HT1080 (cell line): ENCODE measurements at regions not wholly inside any gene's neighbourhood (a gene's known extent, or its start where the extent isn't known, plus 50 kb on each side); places are given as distances from the start of the nearest gene placed in this dataset.
"Not testable (repeated sequence)": the region's sequence is repeated elsewhere in the genome, so short reads cannot be mapped to it uniquely, and the experiment has no call there.

Source experiments
- DNase-seq: peaks from one replicate; pipeline ENCODE4 v3.0.0-alpha.2; 2015; ENCODE audit warnings: low read depth

- no peak for DNase-seq
These were observed 220.7 kb downstream of the TACR3 start for GRCh38 chr4:103499094-103499493.

GRCh38 chr4:103498161-103499070 lies 221.4 kb downstream of the TACR3 start:
- DNase-seq: peak; percentile 79

DNA sequence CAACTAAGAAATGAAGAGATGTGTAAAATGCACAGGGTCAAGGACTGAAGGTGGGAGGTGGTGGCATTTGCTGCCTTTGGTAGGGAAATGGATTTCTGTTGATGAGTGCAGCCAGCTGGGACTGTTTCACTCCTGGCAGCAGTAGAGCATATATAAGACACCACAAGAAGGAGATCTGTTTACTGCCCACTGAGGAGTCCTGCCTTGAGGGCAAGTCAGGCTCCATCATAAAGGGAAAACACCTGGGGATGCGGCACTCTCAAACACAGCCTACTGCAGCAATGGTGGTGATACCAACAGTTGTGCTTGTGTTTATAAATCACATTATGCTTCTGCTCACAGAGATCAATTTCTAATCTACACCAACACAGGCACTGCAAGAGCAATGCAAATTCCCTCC lies 222.1 kb downstream of the TACR3 start:
- DNase-seq: no peak

DNA sequence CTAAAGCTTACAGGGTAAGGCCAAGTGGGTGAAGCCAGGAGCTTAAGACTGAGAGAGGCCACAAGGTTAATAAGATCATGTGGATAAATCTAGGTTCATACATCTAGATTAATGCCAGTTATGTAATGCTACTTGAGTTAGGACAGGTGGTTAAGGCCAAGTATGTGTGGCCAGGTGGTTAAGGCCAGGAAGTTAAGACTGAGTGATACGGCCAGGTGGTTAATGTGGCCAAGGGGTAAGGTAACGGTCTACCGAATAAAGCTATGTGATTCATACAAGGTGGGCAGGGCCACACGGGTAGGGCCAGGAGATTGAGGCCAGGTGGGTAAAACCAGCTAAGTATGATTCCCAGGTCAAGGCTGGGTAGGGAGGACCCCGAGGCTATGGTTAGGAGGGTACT lies 223.0 kb downstream of the TACR3 start:
- no peak for DNase-seq

DNA sequence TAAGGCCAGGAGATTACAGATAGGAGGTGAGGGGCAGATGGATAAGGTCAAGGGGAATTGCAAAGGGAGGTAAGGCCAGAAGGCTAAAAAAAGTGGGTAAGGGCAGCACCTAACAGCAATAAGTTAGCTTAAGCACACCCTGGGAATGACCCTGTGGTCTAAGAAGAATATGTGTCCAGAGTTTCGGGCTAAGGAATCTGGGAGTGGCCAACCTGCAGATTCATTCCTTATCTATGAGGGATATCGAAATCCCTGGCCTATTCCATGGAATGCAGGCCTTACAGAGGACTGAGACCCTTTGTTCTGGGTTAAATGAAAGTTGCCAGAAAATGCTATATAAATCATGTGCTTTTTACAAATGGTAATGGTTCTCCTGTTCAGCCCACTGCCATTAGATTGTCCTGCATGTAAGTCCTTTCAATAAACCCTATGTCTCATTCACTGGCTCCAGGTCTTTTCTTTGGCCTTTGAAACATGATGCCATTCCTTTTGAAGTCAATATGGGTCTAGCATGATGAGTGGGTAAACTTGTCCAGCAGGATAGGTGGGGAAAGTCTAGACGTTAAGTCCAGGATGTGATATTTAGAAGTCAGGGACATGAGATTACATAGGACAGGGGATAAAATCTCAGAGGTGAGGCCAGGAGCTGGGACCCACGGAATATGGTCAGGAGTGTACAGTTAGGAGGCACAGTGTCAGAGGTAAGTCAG lies 226.2 kb downstream of the TACR3 start:
- DNase-seq: no peak

DNA sequence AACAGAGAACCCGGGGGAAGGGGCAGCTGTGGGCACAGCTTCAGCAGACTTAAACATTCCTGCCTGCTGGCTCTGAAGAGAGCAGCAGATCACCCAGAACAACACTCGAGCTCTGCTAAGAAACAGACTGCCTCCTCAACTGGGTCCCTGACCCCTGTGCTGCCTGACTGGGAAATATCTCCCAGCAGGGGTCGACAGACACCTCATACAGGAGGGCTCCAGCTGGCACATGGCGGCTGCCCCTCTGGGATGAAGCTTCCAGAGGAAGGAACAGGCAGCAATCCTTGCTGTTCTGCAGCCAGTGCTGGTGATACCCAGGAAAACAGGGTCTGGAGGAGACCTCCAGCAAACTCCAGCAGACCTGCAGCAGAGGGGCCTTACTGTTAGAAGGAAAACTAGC lies 234.5 kb downstream of the TACR3 start:
- not testable (repeated sequence) for DNase-seq

DNA sequence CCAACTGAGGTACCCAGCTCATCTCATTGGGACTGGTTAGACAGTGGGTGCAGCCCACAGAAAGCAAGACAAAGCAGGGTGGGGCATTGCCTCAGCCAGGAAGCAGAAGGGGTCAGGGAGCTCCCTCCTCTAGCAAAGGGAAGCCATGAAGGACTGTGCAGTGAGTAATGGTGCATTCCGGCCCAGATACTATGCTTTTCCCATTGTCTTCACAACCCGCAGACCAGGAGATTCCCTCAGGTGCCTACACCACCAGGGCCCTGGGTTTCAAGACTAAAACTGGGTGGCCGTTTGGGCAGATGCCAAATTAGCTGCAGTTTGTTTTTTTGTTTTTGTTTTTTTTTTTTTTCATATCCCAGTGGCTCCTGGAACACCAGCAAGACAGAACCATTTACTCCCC lies 235.3 kb downstream of the TACR3 start:
- peak; percentile 36 for DNase-seq

- DNase-seq: no peak
These were observed 236.9 kb downstream of the TACR3 start for GRCh38 chr4:103482893-103483292.

GRCh38 chr4:103482471-103482870 lies 237.3 kb downstream of the TACR3 start:
- DNase-seq: no peak

DNA sequence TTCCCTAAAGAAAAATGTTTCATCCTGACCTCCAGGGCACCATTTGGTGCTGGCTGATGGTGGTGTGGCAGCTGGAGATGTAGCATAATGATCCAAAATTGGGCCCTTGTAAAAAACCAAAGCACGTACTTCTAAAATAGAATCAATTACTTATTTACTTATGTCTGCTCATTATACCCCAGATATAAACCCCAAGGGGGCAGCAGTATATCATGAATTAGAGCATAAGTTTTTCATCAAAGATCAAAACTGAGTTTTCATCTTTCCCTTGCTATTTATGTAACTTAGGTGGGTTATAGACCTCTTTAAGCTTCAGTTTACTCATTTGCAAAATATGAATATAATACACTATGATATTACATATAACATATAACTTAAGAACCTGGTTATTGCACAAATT lies 241.1 kb downstream of the TACR3 start:
- no peak for DNase-seq

DNA sequence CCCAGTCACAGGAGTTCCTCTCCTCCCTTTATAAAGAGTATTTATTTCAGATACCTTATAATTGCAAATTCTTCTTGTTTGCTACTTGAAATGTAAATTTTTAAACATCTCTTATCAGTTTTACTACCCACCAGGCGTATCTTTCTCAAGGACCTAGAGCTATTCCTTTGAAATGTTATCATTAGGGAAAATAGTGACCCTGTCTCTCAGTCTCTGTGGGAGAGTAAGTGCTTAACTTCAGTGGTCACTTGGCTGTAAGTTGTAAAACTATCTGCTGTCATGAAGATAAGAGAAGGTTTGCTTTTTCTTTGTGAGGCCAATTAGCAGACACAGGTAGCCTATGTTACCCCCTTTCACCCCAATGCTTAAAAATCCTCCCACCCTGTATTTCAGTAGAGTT lies 241.6 kb downstream of the TACR3 start:
- no peak for DNase-seq

DNA sequence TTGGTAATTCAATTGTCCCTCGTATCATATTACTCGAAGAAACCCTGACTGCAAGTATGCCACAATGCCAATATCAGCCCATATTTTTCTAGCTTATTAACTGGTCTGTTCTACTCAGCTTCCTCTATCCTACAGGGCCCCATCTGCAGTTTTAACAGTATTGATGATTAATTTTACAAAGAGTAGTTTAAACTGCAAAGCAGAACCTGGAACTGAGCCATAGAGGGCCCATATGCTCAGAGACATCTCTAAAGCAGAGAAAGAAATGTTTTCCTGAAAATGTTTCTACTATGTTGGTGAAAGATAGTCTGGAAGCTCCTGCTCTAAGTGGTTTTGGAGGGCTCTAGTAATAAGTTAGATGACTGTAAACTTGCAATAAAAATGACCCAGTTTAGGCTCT lies 259.4 kb upstream of the CENPE start:
- DNase-seq: no peak

DNA sequence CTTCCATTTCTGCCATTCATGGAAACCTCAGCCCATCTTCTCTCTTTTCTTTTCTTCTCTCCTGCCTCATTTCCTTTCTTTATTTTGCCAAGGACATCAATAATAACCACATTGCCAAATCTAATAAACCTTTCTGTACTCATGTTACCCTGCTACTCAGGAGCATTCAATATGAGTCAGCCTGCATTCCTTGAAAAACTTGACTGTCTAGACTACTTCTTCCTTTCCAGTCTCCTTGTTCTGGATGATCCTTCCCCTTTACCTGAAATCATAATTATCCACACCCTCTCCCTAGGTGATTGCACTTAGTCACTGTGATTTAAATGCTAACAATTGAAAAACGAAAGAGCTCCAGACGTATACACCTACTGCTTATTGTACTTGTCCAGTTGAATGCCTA lies 253.2 kb upstream of the CENPE start:
- DNase-seq: peak; percentile 36

GRCh38 chr4:103450693-103451092 lies 252.6 kb upstream of the CENPE start:
- DNase-seq: no peak

DNA sequence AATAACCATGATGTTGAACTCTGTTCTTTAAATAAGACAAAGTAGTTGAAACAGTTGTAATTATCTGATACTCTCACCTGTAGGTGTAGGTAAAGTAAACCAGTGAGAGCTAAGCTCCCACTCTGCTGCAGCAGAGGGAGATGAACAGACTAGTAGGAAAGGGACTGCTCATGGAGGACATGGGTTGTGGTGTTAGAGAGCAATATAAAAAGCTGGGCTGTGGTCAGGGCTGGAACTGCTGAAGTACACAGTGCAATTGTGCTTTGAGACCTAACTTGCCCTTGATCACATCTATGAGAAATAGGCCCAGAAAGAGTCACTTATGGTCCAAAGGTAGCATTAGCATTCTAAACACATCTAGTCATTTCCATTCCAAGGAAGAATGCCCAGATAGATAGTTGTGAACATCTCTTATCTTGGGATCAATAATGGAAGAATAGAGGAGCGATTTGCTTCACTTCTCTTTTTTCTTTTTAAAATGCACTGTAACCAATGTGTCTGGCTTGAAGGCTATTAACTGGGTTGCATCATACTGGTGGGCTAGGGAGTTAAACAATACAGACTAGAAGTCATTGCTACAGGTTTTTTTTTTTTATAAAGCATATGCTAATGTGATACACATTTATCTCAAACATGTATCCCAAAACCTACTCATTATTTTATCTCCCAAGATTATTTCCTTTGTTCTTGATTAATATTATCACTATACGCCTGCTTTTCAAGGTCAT lies 251.3 kb upstream of the CENPE start:
- no peak for DNase-seq

DNA sequence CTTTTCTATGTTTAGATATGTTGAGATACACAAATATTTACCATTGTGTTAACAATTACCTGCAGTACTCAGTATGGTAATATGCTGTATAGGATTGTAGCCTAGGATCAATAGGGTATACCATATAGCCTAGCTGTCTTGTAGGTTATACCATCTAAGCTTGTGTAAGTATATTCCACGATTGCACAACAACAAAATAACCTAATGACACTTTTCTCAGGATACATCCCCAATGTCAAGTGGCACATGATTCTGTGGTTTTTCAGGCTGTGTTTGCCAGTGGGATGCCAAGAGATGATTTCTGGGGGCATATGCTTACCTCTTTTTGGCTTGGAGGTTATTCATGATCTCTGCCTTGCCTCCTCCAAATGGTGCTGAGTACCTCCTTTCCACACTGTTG lies 247.2 kb upstream of the CENPE start:
- no peak for DNase-seq

DNA sequence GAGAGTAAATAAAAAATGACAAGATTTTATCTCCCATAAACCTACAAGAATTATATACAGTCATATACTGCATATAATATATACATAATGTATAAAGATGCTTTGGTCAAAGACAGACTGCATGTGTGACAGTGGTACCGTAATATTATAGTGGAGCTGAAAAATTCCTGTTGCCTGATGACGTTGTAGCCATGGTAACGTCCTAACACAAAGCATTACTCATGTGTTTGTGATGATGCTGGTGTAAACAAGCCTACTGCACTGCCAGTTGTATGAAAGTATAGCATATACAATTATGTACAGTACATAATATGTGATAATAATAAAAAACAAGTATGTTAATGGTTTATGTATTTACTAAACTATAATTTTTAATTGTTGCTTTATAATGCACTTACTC lies 245.2 kb upstream of the CENPE start:
- DNase-seq: peak; percentile 24

- DNase-seq: peak; percentile 20
These were observed 231.1 kb upstream of the CENPE start for GRCh38 chr4:103429283-103429682.

DNA sequence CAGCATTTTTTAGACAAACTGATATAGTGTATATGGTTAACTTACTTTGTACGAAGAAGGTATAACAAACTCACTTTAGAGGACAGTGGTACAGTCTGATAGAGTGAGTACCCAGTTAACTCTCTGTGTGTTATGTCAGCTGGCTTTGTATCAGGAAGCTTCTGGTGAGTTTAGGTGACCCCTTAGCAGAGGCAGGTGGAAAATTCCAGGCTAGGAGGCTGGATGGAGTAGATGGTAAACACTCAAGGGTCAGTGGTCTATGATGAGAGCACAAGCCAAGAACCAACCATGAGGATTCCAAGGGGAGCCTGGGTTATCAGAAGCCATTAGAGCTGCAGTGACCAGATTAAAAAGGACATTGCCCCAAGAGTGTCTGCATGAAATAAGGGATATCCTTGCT lies 227.3 kb upstream of the CENPE start:
- DNase-seq: no peak

- no peak for DNase-seq
These were observed 226.7 kb upstream of the CENPE start for GRCh38 chr4:103424853-103425252.

- DNase-seq: no peak
These were observed 225.1 kb upstream of the CENPE start for GRCh38 chr4:103423261-103423660.
